NCI-H526 treated with DMSO at 0.1 percent for 48 hours (cell line): ENCODE measurements at regions not wholly inside any gene's neighbourhood (a gene's known extent, or its start where the extent isn't known, plus 50 kb on each side); places are given as distances from the start of the nearest gene placed in this dataset.
"Not testable (repeated sequence)": the region's sequence is repeated elsewhere in the genome, so short reads cannot be mapped to it uniquely, and the experiment has no call there.

Experiments used
- DNase-seq: peaks from one replicate; lab custom pipeline; 2025; lab: John Stamatoyannopoulos, UW

- no peak for DNase-seq
Measured at GRCh38 chr4:106594291-106594952, 225.8 kb upstream of the GIMD1 start.

DNA sequence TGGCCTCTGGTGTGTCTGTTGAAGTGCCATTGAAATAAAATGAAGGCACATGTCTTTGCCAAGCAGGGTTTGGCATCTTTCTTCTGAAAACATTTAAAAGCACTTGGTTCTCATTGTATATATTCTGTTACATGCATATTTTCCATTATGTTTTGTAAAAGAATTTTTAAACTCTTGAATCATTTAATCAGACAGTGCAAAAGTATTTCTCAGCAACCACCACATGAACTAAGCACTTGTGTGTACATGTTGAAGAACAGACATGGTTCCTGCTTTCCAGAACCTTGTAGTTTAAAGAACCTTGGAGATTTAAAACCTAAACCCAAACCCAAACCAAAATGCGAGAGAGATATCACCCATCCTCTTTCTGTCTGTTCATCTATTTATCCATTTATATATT is 220.3 kb upstream of the GIMD1 start:
- no peak for DNase-seq

- DNase-seq, result no peak
Measured at GRCh38 chr4:106587558-106587957, 219.0 kb upstream of the GIMD1 start.

DNA sequence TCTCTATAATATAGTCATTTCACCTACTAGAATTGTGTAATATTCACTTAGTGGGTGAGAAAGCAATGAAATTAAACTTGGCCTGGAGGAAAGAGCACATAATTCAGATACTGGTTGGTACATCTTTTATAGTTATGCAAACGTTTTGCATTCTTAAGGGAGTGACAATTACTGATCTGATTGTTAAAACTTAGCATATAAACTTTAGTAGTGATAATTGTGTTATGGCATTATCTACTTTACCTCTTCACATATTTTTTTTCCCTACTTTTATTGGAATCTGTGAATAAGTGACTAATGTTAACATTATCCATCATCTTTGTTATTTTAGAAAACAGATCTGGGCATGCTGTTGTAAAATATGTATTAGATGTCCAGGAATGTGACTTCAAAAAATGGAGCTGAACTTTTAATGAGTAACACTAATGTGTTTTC is 217.4 kb upstream of the GIMD1 start:
- DNase-seq, result no peak

DNA sequence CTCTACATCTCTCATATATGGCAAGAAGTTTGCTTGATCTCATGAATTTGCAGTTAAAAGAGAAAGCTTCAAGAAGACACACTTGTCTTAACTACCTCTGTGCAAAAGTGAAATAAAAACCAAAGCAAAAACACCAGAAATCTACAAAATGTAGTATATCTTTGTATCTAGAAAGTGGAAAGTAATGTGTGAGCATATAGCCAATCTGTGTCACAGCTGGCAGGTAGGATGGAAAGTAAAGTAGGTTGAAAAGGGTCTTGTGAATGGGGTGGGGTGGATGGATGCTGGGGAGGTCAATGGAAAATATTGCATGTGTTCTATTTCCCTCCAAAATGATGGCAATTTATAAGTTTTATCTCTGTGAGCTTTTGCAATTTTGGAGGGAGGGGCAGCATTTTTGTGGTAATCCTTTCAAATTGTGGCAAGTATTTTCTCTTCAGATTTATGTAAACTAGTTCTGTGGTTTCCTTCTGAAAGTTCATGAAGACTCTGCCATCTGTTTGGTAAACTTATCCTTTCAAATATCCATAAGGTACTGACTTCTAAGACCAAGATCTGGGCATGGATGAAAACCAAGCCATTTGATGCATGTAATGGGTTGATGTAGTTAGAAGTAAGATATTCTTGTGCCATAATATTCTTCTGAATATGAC is 215.9 kb upstream of the GIMD1 start:
- no peak for DNase-seq

GRCh38 chr4:106583567-106583966 is 215.0 kb upstream of the GIMD1 start:
- DNase-seq, result no peak

GRCh38 chr4:106583108-106583507 is 214.5 kb upstream of the GIMD1 start:
- no peak for DNase-seq

- DNase-seq, result no peak
Measured at GRCh38 chr4:106582103-106582502, 213.5 kb upstream of the GIMD1 start.

- DNase-seq, result no peak
Measured at GRCh38 chr4:106579236-106579635, 210.7 kb upstream of the GIMD1 start.

GRCh38 chr4:106569146-106570031 is 200.8 kb upstream of the GIMD1 start:
- DNase-seq, result no peak

- no peak for DNase-seq
Measured at GRCh38 chr4:106565727-106566126, 197.1 kb upstream of the GIMD1 start.

GRCh38 chr4:106563637-106564036 is 195.1 kb upstream of the GIMD1 start:
- not testable (repeated sequence) for DNase-seq

GRCh38 chr4:106551724-106552123 is 183.1 kb upstream of the GIMD1 start:
- DNase-seq, result no peak

GRCh38 chr4:106548446-106549044 is 180.0 kb upstream of the GIMD1 start:
- DNase-seq, result no peak

- no peak for DNase-seq
Measured at GRCh38 chr4:106546370-106546769, 177.8 kb upstream of the GIMD1 start.

GRCh38 chr4:106542609-106543008 is 174.0 kb upstream of the GIMD1 start:
- not testable (repeated sequence) for DNase-seq

- no peak for DNase-seq
Measured at GRCh38 chr4:106541253-106541652, 172.7 kb upstream of the GIMD1 start.

DNA sequence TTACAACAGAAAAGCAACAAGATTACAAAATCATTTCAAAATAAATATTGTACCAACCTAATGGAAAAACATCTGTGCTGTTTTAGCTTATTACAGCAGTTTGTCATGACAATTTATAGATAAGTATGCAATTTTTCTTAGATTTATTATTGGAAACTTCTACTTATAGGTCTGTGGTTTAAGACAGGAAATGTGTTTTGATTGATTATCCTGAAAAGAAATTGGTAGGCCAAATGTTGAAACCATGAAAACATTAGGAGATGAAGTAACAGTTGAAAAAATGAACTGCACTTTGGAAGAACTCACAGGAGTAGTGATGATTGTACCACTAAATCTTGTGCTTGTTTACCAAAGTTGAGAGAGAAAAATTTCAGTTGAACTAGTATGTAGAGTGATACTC is 162.2 kb upstream of the GIMD1 start:
- no peak for DNase-seq

DNA sequence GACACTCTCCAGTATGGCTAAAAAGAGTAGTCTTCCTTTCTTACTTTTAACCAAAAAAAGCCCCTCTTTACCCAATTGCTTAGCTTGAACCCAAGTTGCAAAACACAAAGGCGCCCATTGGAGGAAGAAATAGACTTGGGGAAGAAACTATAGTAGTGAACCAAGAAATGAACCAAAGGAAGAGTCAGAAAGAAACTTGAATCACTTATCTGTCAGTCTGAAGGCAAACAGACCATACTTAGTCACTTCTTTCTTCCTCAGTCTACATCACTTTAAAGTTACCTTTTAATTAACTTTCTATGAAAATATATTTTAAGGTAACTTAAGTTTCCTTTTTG is 161.4 kb upstream of the GIMD1 start:
- no peak for DNase-seq

GRCh38 chr4:106529348-106530023 is 160.9 kb upstream of the GIMD1 start:
- no peak for DNase-seq

- DNase-seq, result no peak
Measured at GRCh38 chr4:106527316-106527715, 158.7 kb upstream of the GIMD1 start.

GRCh38 chr4:106525425-106525824 is 156.8 kb upstream of the GIMD1 start:
- not testable (repeated sequence) for DNase-seq
